ENCODE measurements at regions not wholly inside any gene's neighbourhood (a gene's known extent, or its start where the extent isn't known, plus 50 kb on each side); places are given as distances from the start of the nearest gene placed in this dataset.

- no peaks in the 10 kb centered on the region for H3K4me1 ChIP-seq (ENCODE audit: control insufficient read depth, extremely low read depth, insufficient read depth, low read length)
- dilution Hi-C loops (cut with MboI; ENCODE audit: extremely low pct_ligation_motif_present, low sequenced_read_pairs): no loop called here
- H3K27me3 ChIP-seq (ENCODE audit: control insufficient read depth, extremely low read depth, insufficient read depth, low read length): no peaks in the 10 kb centered on the region
- DNase-seq (ENCODE audit: low read depth, low spot score): no peak
- H3K9me1 ChIP-seq (ENCODE audit: control insufficient read depth, extremely low read depth, insufficient read depth, low read length): no peaks in the 10 kb centered on the region
- no peaks in the 10 kb centered on the region for H3K9me3 ChIP-seq (ENCODE audit: control insufficient read depth, low read depth, low read length)
- no peaks in the 10 kb centered on the region for H3K36me3 ChIP-seq (ENCODE audit: control insufficient read depth in 2 of 2, extremely low read depth in 1 of 2, insufficient read depth in 2 of 2, low read length in 2 of 2)
- no peak overlapping the region for H3K27ac ChIP-seq (ENCODE audit: control insufficient read depth, insufficient read depth, low read length)
- H3K4me3 ChIP-seq (ENCODE audit: control insufficient read depth in 2 of 3, extremely low read depth in 1 of 3, insufficient read depth in 2 of 3, low read depth in 1 of 3, low read length in 3 of 3): no peak overlapping the region
- H3K79me2 ChIP-seq (ENCODE audit: control insufficient read depth, insufficient read depth, low read length): no peaks in the 10 kb centered on the region
- no peak for TF ChIP-seq EZH2 (IDR thresholded peaks at IDR 0.05; ENCODE audit: low read length)
- TF ChIP-seq CTCF (optimal IDR thresholded peaks at IDR 0.05 in 1 of 3, IDR thresholded peaks at IDR 0.05 in 1 of 3, conservative IDR thresholded peaks at IDR 0.05 in 1 of 3; ENCODE audit: extremely low read depth in 1 of 3, insufficient read depth in 2 of 3, low read length in 3 of 3): no peak
- no peaks in the 10 kb centered on the region for H4K20me1 ChIP-seq (ENCODE audit: control insufficient read depth, extremely low read depth, insufficient read depth, low read length)
- FAIRE-seq: no peak
- H3K4me2 ChIP-seq (ENCODE audit: control insufficient read depth, extremely low read depth, insufficient read depth, low read depth, low read length): no peak overlapping the region
- no peak overlapping the region for H2AFZ ChIP-seq (ENCODE audit: control insufficient read depth, low read length)
- no peak overlapping the region for H3K9ac ChIP-seq (ENCODE audit: control insufficient read depth, extremely low read depth, insufficient read depth, low read length)
These were observed 125.8 kb upstream of the EPB41L3 start for GRCh38 chr18:5669585-5669984.

DNA sequence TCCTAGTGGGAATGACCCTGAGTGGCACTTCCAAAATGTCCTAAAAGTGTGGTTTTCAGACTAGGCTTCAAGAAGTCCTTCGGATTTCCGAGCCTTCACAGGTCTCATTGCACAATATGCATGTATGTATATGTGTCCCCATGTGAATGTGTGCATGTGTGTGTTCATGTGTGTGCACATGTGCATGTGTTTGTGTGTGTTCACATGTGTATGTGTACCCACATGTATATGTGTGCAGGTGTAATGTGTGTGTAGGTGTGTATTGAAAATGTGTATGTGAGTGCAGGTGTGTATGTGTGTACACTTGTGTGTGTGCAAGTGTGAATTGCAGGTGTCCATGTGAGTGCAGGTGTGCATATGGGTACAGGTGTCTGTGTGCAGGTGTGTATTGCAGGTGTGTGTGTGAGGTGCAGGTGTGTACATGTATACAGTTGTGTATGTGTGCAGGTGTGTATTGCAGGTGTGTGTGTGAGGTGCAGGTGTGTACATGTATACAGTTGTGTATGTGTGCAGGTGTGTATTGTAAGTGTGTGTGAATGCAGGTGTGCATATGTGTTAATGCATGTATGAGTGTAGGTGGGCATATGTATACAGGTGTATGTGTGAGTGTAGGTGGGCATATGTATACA is 124.4 kb upstream of the EPB41L3 start:
- H3K4me2 ChIP-seq (ENCODE audit: control insufficient read depth, extremely low read depth, insufficient read depth, low read depth, low read length): no peak overlapping the region
- H3K9me3 ChIP-seq (ENCODE audit: control insufficient read depth, low read depth, low read length): no peaks in the 10 kb centered on the region
- H3K9me1 ChIP-seq (ENCODE audit: control insufficient read depth, extremely low read depth, insufficient read depth, low read length): no peaks in the 10 kb centered on the region
- no peak overlapping the region for H2AFZ ChIP-seq (ENCODE audit: control insufficient read depth, low read length)
- H3K79me2 ChIP-seq (ENCODE audit: control insufficient read depth, insufficient read depth, low read length): no peaks in the 10 kb centered on the region
- dilution Hi-C loops (cut with MboI; ENCODE audit: extremely low pct_ligation_motif_present, low sequenced_read_pairs): no loop called here
- H3K27ac ChIP-seq (ENCODE audit: control insufficient read depth, insufficient read depth, low read length): no peak overlapping the region
- H3K9ac ChIP-seq (ENCODE audit: control insufficient read depth, extremely low read depth, insufficient read depth, low read length): no peak overlapping the region
- TF ChIP-seq CTCF (optimal IDR thresholded peaks at IDR 0.05 in 1 of 3, IDR thresholded peaks at IDR 0.05 in 1 of 3, conservative IDR thresholded peaks at IDR 0.05 in 1 of 3; ENCODE audit: extremely low read depth in 1 of 3, insufficient read depth in 2 of 3, low read length in 3 of 3) (no peak), EZH2 (IDR thresholded peaks at IDR 0.05; ENCODE audit: low read length) (no peak)
- H3K27me3 ChIP-seq (ENCODE audit: control insufficient read depth, extremely low read depth, insufficient read depth, low read length): no peaks in the 10 kb centered on the region
- H3K4me3 ChIP-seq (ENCODE audit: control insufficient read depth in 2 of 3, extremely low read depth in 1 of 3, insufficient read depth in 2 of 3, low read depth in 1 of 3, low read length in 3 of 3): no peak overlapping the region
- no peaks in the 10 kb centered on the region for H4K20me1 ChIP-seq (ENCODE audit: control insufficient read depth, extremely low read depth, insufficient read depth, low read length)
- DNase-seq (ENCODE audit: low read depth, low spot score) (no peak), FAIRE-seq (no peak)
- no peaks in the 10 kb centered on the region for H3K36me3 ChIP-seq (ENCODE audit: control insufficient read depth in 2 of 2, extremely low read depth in 1 of 2, insufficient read depth in 2 of 2, low read length in 2 of 2)
- H3K4me1 ChIP-seq (ENCODE audit: control insufficient read depth, extremely low read depth, insufficient read depth, low read length): no peaks in the 10 kb centered on the region

All from keratinocyte (primary cell).